HG02943 (cell line): ENCODE measurements at regions not wholly inside any gene's neighbourhood (a gene's known extent, or its start where the extent isn't known, plus 50 kb on each side); places are given as distances from the start of the nearest gene placed in this dataset.
"Not testable (repeated sequence)": the region's sequence is repeated elsewhere in the genome, so short reads cannot be mapped to it uniquely, and the experiment has no call there.

ENCODE experiments used
- ATAC-seq: cut with Tn5 transposase; IDR thresholded peaks from one replicate; pipeline ENCODE4 v1.9.1; 2021; ENCODE audit warnings: mild to moderate bottlenecking, low read depth, moderate library complexity; ENCODE audit not compliant: unreplicated experiment

GRCh38 chr3:5581743-5582142, 394.2 kb downstream of the EDEM1 start:
- ATAC-seq: no peak

GRCh38 chr3:5583920-5584319, 396.4 kb downstream of the EDEM1 start:
- ATAC-seq: no peak

GRCh38 chr3:5585085-5585484, 397.6 kb downstream of the EDEM1 start:
- ATAC-seq: no peak

- ATAC-seq: no peak
These were observed 419.5 kb downstream of the EDEM1 start for GRCh38 chr3:5606884-5607472.

GRCh38 chr3:5607581-5607980, 420.1 kb downstream of the EDEM1 start:
- no peak for ATAC-seq

GRCh38 chr3:5608971-5609370, 421.5 kb downstream of the EDEM1 start:
- not testable (repeated sequence) for ATAC-seq

GRCh38 chr3:5613599-5613998, 426.1 kb downstream of the EDEM1 start:
- ATAC-seq: no peak

GRCh38 chr3:5616873-5617272, 429.4 kb downstream of the EDEM1 start:
- ATAC-seq: no peak

- ATAC-seq: no peak
These were observed 430.7 kb downstream of the EDEM1 start for GRCh38 chr3:5618170-5618569.

- ATAC-seq: no peak
These were observed 442.9 kb downstream of the EDEM1 start for GRCh38 chr3:5630406-5630805.

- no peak for ATAC-seq
These were observed 446.5 kb downstream of the EDEM1 start for GRCh38 chr3:5633960-5634359.

GRCh38 chr3:5634411-5634810, 446.9 kb downstream of the EDEM1 start:
- no peak for ATAC-seq

- ATAC-seq: no peak
These were observed 448.2 kb downstream of the EDEM1 start for GRCh38 chr3:5635746-5636145.

- no peak for ATAC-seq
These were observed 451.0 kb downstream of the EDEM1 start for GRCh38 chr3:5638550-5638949.

- ATAC-seq: no peak
These were observed 457.5 kb downstream of the EDEM1 start for GRCh38 chr3:5644773-5645670.

GRCh38 chr3:5645692-5646410, 458.3 kb downstream of the EDEM1 start:
- ATAC-seq: no peak

GRCh38 chr3:5650303-5650702, 462.8 kb downstream of the EDEM1 start:
- ATAC-seq: no peak

- no peak for ATAC-seq
These were observed 463.8 kb downstream of the EDEM1 start for GRCh38 chr3:5651351-5651750.

- no peak for ATAC-seq
These were observed 466.1 kb downstream of the EDEM1 start for GRCh38 chr3:5653426-5654143.

- ATAC-seq: no peak
These were observed 469.6 kb downstream of the EDEM1 start for GRCh38 chr3:5657106-5657505.

GRCh38 chr3:5663601-5664000, 476.1 kb downstream of the EDEM1 start:
- no peak for ATAC-seq
